ENCODE measurements at regions not wholly inside any gene's neighbourhood (a gene's known extent, or its start where the extent isn't known, plus 50 kb on each side); places are given as distances from the start of the nearest gene placed in this dataset.
A peak's percentile ranks its signal among the peaks of the same experiment; 100 is the strongest.

DNA sequence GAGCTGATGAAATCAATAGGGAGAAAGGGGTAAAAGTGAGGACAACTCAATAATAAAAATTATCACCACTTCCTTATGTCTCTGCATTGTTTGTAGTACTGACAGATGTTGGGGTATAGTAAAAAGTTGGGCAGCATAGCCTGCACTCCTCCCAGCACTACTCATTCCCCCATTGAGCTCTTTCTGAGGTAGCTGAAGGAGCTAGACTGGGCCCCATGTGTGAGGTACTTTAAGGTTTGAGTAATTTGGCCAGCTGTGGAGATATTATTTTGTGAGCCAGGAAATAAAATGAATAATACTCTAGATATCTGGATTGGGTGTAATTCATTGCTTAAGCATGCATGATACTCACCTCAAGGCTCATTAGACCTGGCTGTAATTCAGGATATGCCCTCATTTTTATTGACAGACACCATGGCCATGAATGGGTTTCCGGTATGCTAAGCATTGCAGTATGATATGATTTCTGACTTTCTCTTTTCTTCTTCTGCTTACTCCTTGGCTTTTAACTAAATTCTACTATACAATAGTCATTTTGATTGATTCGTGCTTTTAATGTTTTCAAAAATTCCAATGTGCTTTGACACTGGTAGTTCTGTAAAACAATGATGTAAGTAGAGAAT, 283.9 kb upstream of the RIMS1 start:
- no peak for DNase-seq (ENCODE audit: extremely low spot score)
- ChIA-PET POLR2A (no interaction called here), CTCF (no interaction called here)
- TF ChIP-seq CTBP1 (IDR thresholded peaks at IDR 0.05; ENCODE audit: borderline replicate concordance), result no peak
- TF ChIP-seq ELF4 (IDR thresholded peaks at IDR 0.05), result no peak
- no peak for TF ChIP-seq BHLHE40 (IDR thresholded peaks at IDR 0.05; ENCODE audit: borderline replicate concordance)
- TF ChIP-seq ZNF384 (IDR thresholded peaks at IDR 0.05), result no peak
- no peak for TF ChIP-seq FOXK2 (IDR thresholded peaks at IDR 0.05)
- TF ChIP-seq FOXM1 (IDR thresholded peaks at IDR 0.05; ENCODE audit: borderline replicate concordance), result no peak
- TF ChIP-seq, protein P1, sequence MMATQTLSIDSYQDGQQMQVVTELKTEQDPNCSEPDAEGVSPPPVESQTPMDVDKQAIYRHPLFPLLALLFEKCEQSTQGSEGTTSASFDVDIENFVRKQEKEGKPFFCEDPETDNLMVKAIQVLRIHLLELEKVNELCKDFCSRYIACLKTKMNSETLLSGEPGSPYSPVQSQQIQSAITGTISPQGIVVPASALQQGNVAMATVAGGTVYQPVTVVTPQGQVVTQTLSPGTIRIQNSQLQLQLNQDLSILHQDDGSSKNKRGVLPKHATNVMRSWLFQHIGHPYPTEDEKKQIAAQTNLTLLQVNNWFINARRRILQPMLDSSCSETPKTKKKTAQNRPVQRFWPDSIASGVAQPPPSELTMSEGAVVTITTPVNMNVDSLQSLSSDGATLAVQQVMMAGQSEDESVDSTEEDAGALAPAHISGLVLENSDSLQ (IDR thresholded peaks at IDR 0.05), result no peak

DNA sequence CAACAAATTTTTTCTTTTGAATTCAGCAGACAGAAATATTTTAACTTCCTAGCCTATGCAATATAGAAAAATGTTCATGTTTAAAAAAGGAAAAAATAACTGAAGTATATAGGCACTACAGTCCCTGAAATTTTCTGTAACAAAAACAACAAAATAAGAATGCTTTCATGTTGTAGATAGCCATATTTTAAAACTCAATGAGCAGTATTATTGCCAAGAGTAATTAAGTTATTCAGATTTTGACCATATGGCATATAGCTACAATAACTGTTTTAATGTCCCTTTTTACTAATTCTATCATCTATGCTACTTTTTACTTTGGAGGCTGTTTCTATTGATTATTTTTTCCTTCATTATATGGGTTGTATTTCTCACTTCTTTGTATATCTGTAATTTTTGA, 283.3 kb upstream of the RIMS1 start:
- CTCF ChIA-PET, result no interaction called here
- DNase-seq (ENCODE audit: extremely low spot score), result no peak
- POLR2A ChIA-PET, result no interaction called here
- TF ChIP-seq CTBP1 (IDR thresholded peaks at IDR 0.05; ENCODE audit: borderline replicate concordance) (no peak), FOXA1 (IDR thresholded peaks at IDR 0.05) (no peak), L3MBTL2 (conservative IDR thresholded peaks at IDR 0.05) (no peak), SP1 (IDR thresholded peaks at IDR 0.05) (no peak), HDGF (IDR thresholded peaks at IDR 0.05; ENCODE audit: borderline replicate concordance) (no peak), ZNF384 (IDR thresholded peaks at IDR 0.05) (no peak), ELF4 (IDR thresholded peaks at IDR 0.05) (no peak), TARDBP (IDR thresholded peaks at IDR 0.05) (no peak), ARNT (IDR thresholded peaks at IDR 0.05) (no peak), BHLHE40 (IDR thresholded peaks at IDR 0.05; ENCODE audit: borderline replicate concordance) (no peak), FOXM1 (IDR thresholded peaks at IDR 0.05; ENCODE audit: borderline replicate concordance) (no peak), LEF1 (IDR thresholded peaks at IDR 0.05; ENCODE audit: borderline replicate concordance) (no peak), SUZ12 (IDR thresholded peaks at IDR 0.05) (no peak), NFRKB (IDR thresholded peaks at IDR 0.05) (no peak), FOXK2 (IDR thresholded peaks at IDR 0.05) (no peak)
- TF ChIP-seq, protein P1 (IDR thresholded peaks at IDR 0.05), result no peak

DNA sequence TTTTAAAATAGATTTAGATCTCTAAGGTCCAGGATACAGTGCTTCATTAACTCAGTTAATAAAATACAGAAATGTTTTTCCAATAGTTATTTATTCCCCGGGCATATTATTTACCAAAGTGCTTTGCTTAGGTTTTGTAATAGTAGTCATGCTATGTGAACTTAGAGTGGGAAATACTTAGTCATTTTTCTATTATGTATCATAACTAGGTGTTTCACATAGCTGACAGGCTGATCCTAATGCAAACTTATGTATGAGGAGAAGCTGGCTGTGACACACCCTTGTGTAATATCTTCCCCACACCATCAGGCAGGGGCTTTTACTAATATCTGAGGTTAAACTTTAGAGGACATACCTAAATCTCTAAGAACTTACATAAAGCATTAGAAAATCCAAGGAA, 277.7 kb upstream of the RIMS1 start:
- ChIA-PET POLR2A (no interaction called here), CTCF (interaction anchor here (0.7 kb wide), 1 partner anchor 9 kb away, joined by 3 read pairs; no protein-coding TSS in a partner anchor)
- no peak for TF ChIP-seq NFRKB (IDR thresholded peaks at IDR 0.05)
- no peak for TF ChIP-seq LEF1 (IDR thresholded peaks at IDR 0.05; ENCODE audit: borderline replicate concordance)
- no peak for TF ChIP-seq FOXK2 (IDR thresholded peaks at IDR 0.05)
- no peak for TF ChIP-seq ZNF384 (IDR thresholded peaks at IDR 0.05)
- TF ChIP-seq, protein P1 (IDR thresholded peaks at IDR 0.05), result no peak
- no peak for TF ChIP-seq FOXA1 (IDR thresholded peaks at IDR 0.05)
- TF ChIP-seq SP1 (IDR thresholded peaks at IDR 0.05), result no peak
- no peak for TF ChIP-seq CTBP1 (IDR thresholded peaks at IDR 0.05; ENCODE audit: borderline replicate concordance)
- TF ChIP-seq TARDBP (IDR thresholded peaks at IDR 0.05), result no peak
- TF ChIP-seq FOXM1 (IDR thresholded peaks at IDR 0.05; ENCODE audit: borderline replicate concordance), result no peak
- no peak for TF ChIP-seq HDGF (IDR thresholded peaks at IDR 0.05; ENCODE audit: borderline replicate concordance)
- TF ChIP-seq ELF4 (IDR thresholded peaks at IDR 0.05), result no peak
- TF ChIP-seq BHLHE40 (IDR thresholded peaks at IDR 0.05; ENCODE audit: borderline replicate concordance), result no peak
- TF ChIP-seq ARNT (IDR thresholded peaks at IDR 0.05), result no peak
- no peak for TF ChIP-seq SUZ12 (IDR thresholded peaks at IDR 0.05)
- no peak for TF ChIP-seq L3MBTL2 (conservative IDR thresholded peaks at IDR 0.05)
- DNase-seq (ENCODE audit: extremely low spot score), result no peak

DNA sequence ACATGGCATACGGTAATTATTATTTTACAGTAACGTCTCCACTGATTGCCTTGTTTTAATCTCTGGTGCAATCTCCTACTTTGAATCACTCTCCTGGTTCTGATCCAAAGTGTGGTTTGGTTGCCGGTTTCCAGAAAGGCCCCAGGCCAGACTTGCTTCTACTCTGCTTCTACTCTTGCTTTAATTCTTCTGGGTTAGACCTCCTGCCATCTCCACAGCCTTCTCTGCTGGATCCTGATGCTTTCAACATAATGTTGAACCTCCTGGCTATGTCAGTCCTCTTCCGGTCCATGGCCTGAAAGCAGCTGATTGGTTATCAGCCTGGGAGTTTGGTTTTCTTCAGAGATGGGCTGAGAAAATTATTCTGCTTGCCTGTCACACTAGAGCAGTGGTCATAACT, 266.5 kb upstream of the RIMS1 start:
- no peak for DNase-seq (ENCODE audit: extremely low spot score)
- ChIA-PET POLR2A (no interaction called here), CTCF (no interaction called here)
- TF ChIP-seq ZNF384 (IDR thresholded peaks at IDR 0.05) (no peak), ARNT (IDR thresholded peaks at IDR 0.05) (no peak), SP1 (IDR thresholded peaks at IDR 0.05) (no peak), FOXK2 (IDR thresholded peaks at IDR 0.05) (no peak), CTBP1 (IDR thresholded peaks at IDR 0.05; ENCODE audit: borderline replicate concordance) (no peak), BHLHE40 (IDR thresholded peaks at IDR 0.05; ENCODE audit: borderline replicate concordance) (no peak), TARDBP (IDR thresholded peaks at IDR 0.05) (no peak), NFRKB (IDR thresholded peaks at IDR 0.05) (no peak), FOXA1 (IDR thresholded peaks at IDR 0.05) (no peak), FOXM1 (IDR thresholded peaks at IDR 0.05; ENCODE audit: borderline replicate concordance) (no peak), HDGF (IDR thresholded peaks at IDR 0.05; ENCODE audit: borderline replicate concordance) (no peak), L3MBTL2 (conservative IDR thresholded peaks at IDR 0.05) (no peak), SUZ12 (IDR thresholded peaks at IDR 0.05) (no peak), ELF4 (IDR thresholded peaks at IDR 0.05) (no peak), LEF1 (IDR thresholded peaks at IDR 0.05; ENCODE audit: borderline replicate concordance) (no peak)
- TF ChIP-seq, protein P1 (IDR thresholded peaks at IDR 0.05), result no peak

DNA sequence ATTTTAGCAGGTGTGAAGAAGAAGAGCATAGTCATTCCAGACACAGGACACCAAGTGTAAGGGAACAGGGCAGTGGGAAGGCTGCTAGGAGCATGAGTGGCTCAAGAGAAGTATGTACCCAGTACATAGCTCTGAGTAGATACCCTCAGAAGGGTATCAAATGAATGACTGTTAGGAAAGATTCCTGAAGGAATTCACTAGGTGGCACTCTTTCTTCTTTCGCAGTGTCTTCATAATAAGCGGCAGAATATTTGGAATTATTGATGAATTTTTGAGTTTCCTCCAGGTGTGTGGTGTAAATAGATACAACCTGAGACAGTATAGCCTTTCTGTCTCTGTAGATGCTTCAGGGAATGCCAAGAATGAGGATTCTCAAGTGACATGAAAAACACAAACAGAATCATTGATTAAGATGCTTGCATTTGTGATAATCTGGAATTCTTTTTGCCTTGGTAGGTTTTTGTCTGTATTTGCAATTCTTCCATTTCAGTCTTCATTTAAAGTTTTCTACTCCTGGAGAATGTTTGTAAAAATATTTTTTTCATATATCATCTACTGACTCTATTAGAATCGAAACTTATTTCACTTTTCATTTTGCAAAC, 264.3 kb upstream of the RIMS1 start:
- ChIA-PET CTCF (interaction anchor here (0.7 kb wide), 3 partner anchors 53 to 783 kb away, joined by 3 read pairs; no protein-coding TSS in a partner anchor), POLR2A (no interaction called here)
- DNase-seq (ENCODE audit: extremely low spot score), result peak; percentile 18
- TF ChIP-seq, protein P1 (IDR thresholded peaks at IDR 0.05), result no peak
- TF ChIP-seq BHLHE40 (IDR thresholded peaks at IDR 0.05; ENCODE audit: borderline replicate concordance) (no peak), ARNT (IDR thresholded peaks at IDR 0.05) (no peak), FOXK2 (IDR thresholded peaks at IDR 0.05) (no peak), SUZ12 (IDR thresholded peaks at IDR 0.05) (no peak), SP1 (IDR thresholded peaks at IDR 0.05) (no peak), CTBP1 (IDR thresholded peaks at IDR 0.05; ENCODE audit: borderline replicate concordance) (no peak), FOXA1 (IDR thresholded peaks at IDR 0.05) (no peak), HDGF (IDR thresholded peaks at IDR 0.05; ENCODE audit: borderline replicate concordance) (no peak), LEF1 (IDR thresholded peaks at IDR 0.05; ENCODE audit: borderline replicate concordance) (no peak), ELF4 (IDR thresholded peaks at IDR 0.05) (no peak), NFRKB (IDR thresholded peaks at IDR 0.05) (no peak), FOXM1 (IDR thresholded peaks at IDR 0.05; ENCODE audit: borderline replicate concordance) (no peak), L3MBTL2 (conservative IDR thresholded peaks at IDR 0.05) (no peak), ZNF384 (IDR thresholded peaks at IDR 0.05) (no peak)
